GM12865 (cell line): ENCODE measurements at regions not wholly inside any gene's neighbourhood (a gene's known extent, or its start where the extent isn't known, plus 50 kb on each side); places are given as distances from the start of the nearest gene placed in this dataset.

Source experiments
- DNase-seq: peaks from one replicate; pipeline ENCODE4 v3.0.0; 2010; ENCODE audit warnings: low read depth
- H3K4me3 ChIP-seq: 2 replicates; pipeline ENCODE4 v1.5.1; 2011; ENCODE audit warnings: mild to moderate bottlenecking, low read depth, low read length, control low read depth
- CTCF ChIP-seq: IDR thresholded peaks from 2 replicates; pipeline ENCODE4 v1.5.1; 2011; ENCODE audit warnings: low read length, control low read depth, low read depth, inconsistent platforms; ENCODE audit not compliant: insufficient read depth; ENCODE audit errors: missing control alignments

- DNase-seq: no peak
- no peak for TF ChIP-seq CTCF
- H3K4me3 ChIP-seq: no peak overlapping the region
These were observed 53.5 kb upstream of the LRFN2 start for GRCh38 chr6:40640599-40641227.
